NCI-H1092 treated with DMSO at 0.1 percent for 48 hours (cell line): ENCODE measurements at regions not wholly inside any gene's neighbourhood (a gene's known extent, or its start where the extent isn't known, plus 50 kb on each side); places are given as distances from the start of the nearest gene placed in this dataset.
"Not testable (repeated sequence)": the region's sequence is repeated elsewhere in the genome, so short reads cannot be mapped to it uniquely, and the experiment has no call there.

Source experiments
- DNase-seq: peaks from one replicate; lab custom pipeline; 2025; lab: John Stamatoyannopoulos, UW

GRCh38 chr1:99537886-99538617 lies 107.9 kb upstream of the PALMD start:
- no peak for DNase-seq

DNA sequence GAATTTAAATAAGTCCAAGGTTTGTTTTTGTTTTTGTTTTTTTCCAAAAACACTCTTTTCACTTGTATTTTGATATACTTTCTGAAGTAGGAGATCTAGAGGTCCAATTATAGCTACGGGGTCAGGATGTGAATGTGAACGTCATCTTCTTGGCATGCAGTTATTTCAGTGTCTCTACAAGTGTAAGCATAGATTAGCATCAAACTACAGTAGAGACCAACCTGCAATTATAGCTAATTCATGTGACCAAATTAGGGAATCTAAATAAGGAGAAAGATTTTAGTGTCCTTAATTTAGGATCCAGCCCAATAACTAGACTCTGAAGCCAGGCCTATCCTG lies 107.3 kb upstream of the PALMD start:
- DNase-seq, result no peak

DNA sequence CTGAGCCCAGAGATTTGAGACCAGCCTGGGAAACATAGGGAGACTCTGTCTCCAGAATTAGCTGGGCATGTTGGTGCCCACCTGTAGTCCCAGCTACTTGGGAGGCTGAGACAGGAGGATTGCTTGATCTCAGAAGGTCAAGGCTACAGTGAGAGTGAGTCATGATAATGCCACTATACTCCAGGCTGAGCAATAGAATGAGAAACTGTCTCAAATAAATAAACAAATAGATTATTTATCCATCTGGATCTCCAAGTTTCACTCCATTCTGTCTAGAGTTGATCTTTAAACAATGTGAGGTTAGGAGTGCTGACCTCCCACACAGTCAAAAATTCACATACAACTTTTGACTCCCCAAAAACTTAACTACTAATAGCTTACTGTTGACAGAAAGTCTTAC lies 106.8 kb upstream of the PALMD start:
- no peak for DNase-seq

DNA sequence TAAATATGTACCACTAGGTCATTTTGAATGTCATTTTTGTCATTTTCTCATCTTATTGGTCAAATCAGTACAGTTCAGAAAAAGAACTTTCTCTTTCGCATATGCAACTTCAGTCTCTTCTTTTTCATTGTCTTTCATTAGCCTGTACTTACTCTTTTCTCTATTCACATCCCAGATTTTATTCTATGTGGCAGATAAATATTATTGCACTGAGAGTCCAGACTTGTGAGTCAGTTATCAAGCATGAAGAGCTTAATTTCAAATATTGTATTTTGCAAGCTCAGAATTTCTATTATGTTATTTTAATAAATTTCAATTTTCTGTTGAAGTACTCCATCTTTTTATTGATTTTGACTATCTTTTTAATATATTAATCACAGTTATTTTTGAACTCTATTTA lies 105.2 kb upstream of the PALMD start:
- no peak for DNase-seq

- DNase-seq, result no peak
These were observed 101.6 kb upstream of the PALMD start for GRCh38 chr1:99544328-99544727.

GRCh38 chr1:99546432-99547416 lies 99.2 kb upstream of the PALMD start:
- no peak for DNase-seq

- DNase-seq, result no peak
These were observed 96.8 kb upstream of the PALMD start for GRCh38 chr1:99548943-99549605.

DNA sequence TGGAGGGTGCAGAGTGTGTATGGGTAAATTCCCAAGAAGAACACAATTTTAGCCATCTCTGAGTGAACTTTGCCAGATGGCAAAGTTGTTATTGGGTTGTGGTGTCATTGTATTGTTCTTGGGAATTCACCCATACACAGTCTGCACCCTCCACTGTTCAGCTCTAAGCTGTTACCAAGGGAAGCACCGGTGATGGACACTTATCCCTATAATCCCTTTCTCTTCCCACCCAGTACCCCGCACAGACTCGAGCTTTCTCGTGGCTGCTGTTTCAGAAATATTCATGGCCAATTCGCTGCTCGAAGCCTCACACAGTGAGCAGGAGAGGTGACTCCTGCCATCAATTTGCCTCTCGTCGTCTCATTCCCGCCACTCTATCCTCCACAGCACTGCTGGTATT lies 95.7 kb upstream of the PALMD start:
- no peak for DNase-seq

DNA sequence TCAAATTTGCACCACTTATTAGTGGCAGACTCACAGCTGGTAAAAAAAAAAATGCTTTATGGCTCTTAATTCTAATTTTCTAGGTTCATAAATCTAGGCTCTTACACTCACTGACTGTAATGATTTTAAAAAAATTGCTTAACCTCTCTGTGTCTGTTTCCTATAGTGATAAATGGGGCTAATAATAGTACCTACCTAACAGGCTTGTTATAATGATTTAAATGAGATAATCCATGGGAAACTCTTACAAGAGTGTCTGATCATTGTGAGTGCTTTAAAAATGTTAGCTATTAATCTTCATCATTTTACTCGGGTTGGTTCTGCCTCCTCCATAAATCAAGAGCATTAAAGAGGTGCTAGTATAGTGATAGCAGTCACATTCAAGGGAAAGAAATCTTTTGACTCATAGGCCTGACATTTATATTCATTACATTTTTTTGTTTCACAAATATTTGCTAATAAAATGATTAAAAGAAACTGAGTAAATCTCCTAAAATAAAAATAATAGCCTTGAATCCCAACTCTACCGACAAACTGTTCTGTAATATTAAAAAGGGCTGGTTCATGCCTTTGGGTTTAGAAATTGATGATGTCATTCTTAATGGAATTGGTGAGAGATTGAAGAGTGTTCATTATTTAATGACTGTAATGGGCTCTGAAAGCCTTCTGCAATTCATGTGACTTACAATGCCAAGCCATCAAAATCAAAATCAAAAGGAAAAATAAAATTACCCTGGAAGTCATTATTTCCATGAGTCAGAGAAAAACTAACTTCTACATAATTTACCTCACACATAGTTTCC lies 93.9 kb upstream of the PALMD start:
- DNase-seq, result no peak

GRCh38 chr1:99553301-99553700 lies 92.6 kb upstream of the PALMD start:
- DNase-seq, result no peak

DNA sequence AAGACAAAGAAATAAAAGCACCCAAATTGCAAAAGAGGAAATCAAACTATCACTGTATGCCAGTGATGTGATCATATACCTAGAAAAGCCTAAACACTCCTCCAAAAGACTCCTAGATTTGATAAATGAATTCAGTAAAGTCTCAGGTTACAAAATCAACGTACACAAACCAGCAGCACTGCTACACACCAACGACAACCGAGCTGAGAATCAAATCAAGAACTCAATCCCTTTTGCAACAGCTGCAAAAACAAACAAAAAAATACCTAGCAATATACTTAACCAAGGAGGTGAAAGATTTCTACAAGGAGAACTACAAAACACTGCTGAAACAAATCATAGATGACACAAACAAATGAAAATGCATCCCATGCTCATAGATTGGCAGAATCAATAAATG lies 92.1 kb upstream of the PALMD start:
- DNase-seq, result not testable (repeated sequence)

GRCh38 chr1:99554727-99555126 lies 91.2 kb upstream of the PALMD start:
- no peak for DNase-seq

DNA sequence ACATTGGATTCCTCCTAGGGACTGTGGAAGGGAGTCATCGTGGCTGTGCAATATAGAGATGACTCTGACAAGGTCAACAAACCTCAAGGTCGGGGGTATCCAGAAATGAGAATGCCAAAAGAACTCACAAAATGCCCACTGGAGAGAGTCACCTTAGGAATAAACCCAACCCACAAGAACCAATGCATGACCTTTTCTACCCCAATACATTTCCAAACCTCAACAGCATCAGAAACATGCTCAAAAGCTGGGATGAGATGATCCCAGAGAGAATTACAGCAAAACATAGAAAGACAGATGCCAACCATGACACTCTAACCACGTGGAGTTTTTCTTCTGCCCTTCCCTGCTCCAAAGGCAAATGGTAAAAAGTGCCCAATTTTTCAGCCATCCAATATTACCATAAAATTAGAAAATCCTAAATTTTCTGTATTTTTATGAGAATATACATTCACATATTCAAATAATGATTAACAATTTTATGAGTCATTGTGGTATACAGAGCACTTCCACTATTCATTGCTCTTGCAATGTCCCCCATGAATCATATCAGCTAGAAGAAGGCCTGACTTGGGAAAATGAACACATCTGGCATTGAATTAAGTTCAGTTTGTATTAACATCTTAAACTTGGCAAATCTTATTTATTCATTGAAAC lies 88.2 kb upstream of the PALMD start:
- no peak for DNase-seq

DNA sequence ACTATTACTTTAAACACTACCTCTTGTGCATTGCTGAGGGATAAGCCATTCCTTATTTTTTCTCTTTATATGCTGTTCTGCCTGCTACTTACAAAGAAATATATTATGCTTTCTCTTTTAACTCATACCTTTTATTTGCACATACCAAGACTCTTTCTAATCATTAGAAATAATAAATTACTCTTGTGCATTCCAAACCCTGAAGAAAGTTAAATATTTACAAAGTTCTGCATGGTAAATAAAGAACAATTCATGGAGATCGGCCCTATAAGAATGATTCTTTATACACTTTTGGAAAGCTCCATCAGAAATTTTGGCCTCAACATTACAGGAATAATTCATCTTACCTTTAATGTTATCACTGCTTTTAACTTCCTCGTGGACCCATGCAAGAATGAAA lies 86.7 kb upstream of the PALMD start:
- DNase-seq, result no peak

DNA sequence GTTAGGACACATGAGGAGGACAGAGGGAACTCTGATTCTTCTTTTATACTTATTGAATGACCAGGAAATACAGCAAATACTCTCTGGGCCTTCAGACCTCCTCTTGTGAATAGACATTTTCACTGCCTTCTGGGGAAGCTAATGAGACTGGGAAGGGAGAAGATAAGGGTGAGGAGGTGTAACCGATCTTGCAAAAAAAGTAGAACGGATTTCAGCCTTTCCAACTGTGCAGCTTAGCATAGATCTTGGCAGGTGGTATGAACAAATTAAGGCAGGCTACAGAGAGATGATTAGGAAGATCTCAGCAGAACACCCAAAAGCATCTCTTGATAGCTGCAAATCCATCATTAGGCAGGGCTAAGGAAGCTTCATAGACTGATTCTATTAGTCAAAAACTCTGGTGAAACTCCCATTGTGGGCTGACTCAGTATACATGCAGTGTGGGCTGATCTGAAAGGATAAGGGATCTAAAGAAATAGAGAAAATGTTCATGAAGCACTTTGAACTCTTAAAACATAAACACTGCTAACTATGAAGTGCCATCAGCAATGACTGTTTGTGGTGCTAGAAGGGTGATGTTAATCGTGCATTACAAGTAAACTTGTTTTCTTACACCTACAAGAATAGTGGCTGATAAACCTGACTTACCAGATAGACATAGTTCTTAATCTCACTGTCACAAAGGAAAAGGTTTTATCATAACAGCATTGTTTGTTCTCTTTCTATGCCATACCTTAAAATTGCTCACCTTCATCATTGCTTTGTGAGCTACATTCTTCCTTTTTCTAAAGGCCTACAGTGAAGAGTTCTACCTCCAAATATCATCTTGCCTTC lies 85.5 kb upstream of the PALMD start:
- no peak for DNase-seq

DNA sequence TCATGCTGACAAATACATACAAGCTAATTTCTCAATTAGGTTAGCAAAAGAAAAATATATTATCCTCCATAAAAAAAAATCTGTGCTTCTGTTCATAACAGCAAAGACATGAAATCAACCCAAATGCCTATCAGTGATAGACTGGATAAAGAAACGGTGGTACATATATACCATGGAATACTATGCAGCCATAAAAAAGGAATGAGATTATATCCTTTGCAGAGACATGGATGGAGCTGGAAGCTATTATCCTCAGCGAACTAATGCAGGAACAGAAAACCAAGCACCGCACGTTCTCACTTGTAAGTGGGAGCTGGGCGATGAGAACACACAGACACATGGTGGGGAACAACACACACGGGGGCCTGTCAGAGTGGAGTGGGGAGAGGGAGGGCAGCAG lies 84.0 kb upstream of the PALMD start:
- DNase-seq, result no peak

DNA sequence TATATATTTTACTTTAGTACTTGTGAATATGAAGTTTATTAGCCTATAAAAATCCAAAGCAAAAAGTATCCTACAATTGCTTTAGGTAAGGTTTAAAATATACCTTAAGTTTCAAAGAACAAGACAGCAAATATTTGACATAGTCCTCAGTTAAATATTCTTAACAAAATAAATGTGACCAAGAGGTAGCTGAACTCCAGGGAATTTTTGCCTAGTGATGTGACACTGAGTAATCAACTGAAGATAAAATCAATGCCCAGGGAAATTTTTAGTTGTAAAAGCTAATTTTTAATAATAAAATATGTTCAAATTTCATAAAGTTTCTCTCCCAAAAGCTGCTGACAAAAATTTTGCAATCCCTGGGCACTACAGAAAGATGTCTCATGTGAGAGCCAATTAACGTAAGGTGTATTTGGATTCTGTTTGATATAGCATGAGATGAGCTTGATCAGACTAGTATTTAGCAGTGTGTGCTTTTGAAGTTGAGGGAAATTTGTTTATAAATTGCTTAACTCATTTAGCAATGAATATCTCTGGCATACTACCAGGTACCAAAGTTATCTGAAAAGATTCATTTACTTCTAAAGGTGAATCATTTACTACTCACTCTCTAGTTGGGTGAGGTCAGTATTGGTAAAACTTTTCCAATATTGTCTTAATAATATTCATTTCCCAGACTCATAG lies 80.2 kb upstream of the PALMD start:
- DNase-seq, result no peak

GRCh38 chr1:99566290-99567021 lies 79.5 kb upstream of the PALMD start:
- DNase-seq, result no peak

GRCh38 chr1:99570486-99571089 lies 75.3 kb upstream of the PALMD start:
- DNase-seq, result no peak
